DMS114 treated with DMSO at 0.1 percent for 48 hours (cell line): ENCODE measurements at regions not wholly inside any gene's neighbourhood (a gene's known extent, or its start where the extent isn't known, plus 50 kb on each side); places are given as distances from the start of the nearest gene placed in this dataset.

Experiments
- DNase-seq: peaks from one replicate; lab custom pipeline; 2025; ENCODE audit not compliant: unreplicated experiment; lab: John Stamatoyannopoulos, UW

- DNase-seq: no peak
Observed at GRCh38 chr16:76612497-76612896, 335.3 kb downstream of the CNTNAP4 start.

GRCh38 chr16:76614269-76614668 is 337.1 kb downstream of the CNTNAP4 start:
- DNase-seq: no peak

DNA sequence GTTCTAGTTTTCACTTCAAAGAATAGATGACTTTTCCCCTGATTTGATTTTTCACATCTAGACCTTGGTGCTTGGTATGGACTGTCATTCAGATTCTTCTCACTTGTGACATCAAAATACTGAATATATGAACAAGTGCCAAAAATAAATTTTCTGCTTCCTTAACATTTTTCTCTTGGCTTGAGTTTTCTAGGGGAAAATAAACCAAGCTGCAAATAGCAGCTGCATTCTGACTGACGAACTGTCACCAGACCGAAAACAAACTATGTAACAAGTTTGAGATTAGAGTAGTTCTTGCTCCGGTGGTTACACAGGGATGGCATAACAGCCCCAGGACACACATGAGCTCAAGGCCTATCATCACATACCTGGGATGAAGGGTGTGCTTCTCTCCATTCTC is 345.7 kb downstream of the CNTNAP4 start:
- DNase-seq: no peak

GRCh38 chr16:76634847-76635697 is 357.9 kb downstream of the CNTNAP4 start:
- no peak for DNase-seq

DNA sequence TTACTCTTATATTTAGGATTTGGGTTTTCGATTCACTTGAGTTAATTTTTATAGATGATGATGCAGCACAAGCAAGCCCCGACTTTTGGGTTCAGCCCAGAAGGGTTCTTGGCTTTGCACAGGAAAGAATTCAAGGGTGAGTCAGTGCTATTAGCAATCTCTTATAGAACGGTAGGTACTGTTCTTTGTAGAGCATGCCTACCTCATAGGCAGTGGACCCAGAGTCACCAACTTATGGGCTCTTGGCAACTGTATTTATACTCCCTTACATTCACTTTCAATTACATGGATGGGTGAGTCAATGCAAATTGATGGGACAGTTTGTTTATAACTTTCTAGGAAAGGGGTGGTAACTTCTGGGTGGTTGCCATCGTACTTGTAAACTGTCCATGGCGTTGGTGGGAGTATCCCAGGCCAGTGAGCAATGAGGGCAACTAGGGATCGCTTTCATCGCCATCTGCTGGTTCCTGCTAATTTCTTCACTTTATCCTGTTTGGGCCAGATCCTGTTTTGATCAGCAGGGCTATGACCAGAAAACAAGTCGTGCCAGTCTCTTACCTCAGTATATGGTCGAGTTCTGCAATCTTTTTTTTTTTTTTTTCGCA is 362.6 kb downstream of the CNTNAP4 start:
- DNase-seq: no peak

GRCh38 chr16:76650582-76650981 is 373.4 kb downstream of the CNTNAP4 start:
- DNase-seq: no peak

DNA sequence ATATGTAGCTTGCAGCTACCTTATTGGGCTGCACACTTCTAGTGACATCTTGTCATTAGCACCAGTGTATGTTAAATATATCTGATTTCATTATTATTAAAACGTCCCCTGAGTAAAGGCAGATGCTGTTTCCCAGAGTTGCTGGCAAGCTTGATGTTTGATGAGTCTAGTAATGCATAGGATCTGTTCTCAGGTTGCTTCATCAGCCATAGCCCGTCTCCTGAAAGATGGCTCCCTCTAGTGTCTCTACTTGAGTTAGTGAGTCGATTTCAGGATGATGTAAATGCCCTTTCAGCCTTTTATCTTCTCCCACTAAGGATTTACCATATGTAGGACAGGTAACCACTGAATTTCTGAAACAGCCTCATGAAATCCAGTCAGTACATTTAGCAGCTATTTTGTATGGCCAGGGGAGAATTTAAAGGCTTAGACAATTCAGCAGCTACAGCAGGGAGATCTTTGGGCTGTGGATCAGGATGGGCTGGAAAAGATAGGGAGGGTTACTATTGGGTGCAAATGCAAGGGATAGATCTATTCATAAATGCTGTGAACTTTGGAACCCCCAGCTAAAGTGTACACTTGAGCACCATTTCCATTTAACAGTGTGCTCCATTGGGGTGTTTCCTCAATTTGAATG is 376.3 kb downstream of the CNTNAP4 start:
- peak; percentile 66 for DNase-seq

DNA sequence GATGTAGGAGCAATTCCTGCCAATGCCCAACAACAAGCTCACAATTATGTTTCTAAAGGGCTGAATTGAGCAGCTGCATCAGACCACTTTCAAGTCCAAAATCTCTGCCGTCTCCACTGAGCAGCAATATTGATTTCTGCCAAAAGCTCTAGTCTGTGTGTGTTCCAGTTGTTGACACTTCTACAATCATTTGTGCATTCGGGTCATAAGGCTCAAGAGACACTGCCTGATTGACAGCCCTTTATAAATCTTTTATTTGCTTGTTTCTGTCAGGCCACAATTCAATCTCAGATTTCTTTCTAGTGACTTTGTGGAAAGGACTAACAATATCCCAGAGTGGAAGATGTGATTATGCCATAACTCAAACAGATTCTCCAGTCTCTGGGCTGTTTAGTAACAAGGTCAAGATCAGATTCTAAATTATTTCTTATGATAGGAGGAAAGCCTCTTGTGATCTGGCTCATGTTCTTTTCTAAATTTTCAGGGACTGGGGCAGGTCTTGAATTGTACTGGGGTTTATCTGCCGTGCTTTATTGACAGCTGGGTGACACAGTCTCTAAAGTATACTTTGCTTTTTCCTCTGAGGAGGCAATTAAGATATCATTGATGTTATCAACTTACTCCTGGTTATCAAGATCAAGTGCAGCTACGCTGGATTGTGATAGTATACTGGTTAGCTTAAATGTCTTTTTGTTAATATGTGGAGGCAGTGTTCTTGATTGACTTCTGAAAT is 377.1 kb downstream of the CNTNAP4 start:
- DNase-seq: no peak

GRCh38 chr16:76656994-76657393 is 379.8 kb downstream of the CNTNAP4 start:
- no peak for DNase-seq

GRCh38 chr16:76661691-76662235 is 384.6 kb downstream of the CNTNAP4 start:
- DNase-seq: no peak

DNA sequence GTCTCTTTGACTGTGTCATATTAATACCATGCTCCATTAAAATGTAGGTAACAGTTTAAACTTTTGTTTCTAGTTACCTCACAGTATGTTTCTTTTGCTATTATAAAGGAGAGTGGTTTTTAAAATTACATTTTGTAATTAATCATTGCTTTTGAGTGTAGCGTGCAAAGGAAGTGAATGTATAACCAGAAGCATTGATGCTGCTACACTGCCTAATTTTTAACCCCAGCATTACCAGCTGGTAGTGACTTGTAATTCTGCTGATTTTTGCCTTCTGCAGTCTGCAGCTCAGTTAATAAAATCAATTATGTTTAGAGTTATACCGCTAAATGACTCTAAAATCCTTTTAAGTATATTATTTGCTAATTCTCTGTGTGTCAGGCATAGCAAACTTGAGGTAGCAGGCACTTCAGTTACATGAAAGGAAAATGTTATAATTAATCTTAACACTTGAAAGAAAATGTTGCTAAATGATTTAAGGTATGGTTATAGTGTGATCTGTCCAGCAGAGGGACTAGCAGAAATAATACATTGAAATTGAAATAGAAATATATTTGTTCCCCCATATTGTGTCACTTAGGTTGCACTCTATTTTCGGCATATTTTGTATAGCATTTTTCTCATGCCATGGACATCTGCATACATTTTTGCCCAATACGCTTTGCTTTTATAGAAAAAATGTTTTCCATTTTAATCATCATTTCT is 388.5 kb downstream of the CNTNAP4 start:
- DNase-seq: no peak

DNA sequence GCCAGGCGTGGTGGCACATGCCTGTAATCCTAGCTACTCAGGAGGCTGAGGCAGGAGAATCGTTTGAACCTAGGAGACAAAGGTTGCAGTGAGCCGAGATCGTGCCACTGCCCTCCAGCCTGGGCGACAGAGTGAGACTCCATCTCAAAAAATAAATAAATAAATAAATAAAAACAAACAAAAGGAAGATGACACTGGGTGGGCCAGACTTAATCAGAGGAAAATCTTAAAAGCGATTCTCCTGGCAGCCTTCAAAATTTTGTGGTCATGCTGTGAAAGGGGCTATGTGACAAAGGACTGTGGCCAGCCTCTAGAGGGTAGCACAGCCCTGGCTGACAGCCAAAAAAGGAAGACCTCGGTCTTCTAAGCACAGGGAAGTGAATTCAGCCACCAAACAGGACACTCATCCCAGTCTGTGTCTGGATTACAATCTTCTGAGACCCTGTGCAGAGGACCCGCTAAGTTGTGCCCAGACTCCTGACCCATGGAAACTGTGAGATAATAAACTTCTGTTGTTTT is 391.1 kb downstream of the CNTNAP4 start:
- no peak for DNase-seq

DNA sequence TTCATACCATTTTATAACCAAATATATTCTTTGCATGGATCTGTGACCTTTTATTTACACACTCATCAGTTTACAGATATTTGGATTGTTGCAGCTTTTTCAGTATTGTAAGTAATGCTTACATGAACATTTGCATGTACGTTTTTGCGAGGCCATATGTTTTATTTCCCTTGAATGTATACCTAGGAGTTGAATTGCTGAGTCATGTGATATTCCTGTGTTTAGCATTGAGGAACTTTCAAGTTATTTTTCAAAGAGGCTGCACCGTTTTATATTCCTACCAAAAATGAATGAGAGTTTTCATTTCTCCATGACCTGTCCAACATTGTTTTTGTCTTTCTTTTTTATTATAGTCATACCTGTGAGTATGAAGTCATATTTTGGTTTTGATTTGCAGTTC is 392.1 kb downstream of the CNTNAP4 start:
- no peak for DNase-seq

DNA sequence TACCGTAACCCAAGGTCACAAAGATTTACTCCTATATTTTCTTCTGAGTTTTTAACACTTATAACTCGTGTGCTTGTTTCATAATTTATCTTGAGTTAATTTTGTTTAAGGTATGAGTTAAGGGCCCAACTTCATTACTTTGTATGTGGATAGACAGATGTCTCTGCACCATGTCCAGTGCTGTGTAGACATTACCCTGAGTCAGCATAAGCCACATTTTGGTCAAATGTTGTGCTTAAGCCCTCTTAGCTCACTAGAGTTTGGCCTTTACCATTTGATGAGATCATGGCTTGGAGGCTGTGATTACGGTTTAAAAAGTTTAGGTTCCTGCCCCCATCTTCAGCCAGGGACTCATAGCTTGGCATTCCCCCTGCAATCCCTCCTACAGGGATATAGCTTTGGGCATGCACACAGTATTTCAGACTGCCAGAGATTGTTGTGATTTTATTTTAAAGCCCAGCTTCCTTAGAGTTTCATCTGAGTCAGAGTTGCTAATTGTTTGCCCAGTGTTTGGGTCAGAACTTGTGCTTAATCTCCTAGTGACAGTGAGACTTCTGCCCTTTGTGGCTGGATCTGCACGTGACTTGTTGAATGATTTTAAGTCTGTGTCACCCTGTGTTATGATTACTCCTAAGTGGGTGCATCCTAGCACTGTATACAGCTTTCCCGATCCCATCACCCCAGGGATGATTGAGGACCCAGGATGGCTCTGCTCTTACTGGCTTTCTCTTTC is 393.1 kb downstream of the CNTNAP4 start:
- DNase-seq: no peak

DNA sequence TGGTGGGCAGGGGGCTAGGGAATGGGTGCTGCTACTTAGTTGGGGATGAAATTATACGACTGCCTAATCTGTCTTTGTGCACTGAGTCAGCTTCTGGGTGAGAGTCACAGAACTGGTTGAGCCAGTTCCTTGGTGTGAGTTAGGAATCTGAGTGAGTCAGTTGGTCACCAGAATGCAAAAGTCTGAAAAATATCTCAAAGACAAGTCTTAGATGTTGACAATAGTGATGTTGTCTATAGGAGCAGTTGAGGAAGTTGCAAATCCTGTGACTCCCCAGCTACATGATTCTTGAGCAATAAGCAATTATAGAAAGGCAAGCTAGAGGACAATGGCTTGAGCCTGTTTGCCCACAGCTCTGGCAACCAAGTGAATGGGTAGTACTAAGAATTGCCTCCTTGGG is 399.2 kb downstream of the CNTNAP4 start:
- no peak for DNase-seq

- DNase-seq: no peak
Observed at GRCh38 chr16:76681296-76681695, 404.1 kb downstream of the CNTNAP4 start.

DNA sequence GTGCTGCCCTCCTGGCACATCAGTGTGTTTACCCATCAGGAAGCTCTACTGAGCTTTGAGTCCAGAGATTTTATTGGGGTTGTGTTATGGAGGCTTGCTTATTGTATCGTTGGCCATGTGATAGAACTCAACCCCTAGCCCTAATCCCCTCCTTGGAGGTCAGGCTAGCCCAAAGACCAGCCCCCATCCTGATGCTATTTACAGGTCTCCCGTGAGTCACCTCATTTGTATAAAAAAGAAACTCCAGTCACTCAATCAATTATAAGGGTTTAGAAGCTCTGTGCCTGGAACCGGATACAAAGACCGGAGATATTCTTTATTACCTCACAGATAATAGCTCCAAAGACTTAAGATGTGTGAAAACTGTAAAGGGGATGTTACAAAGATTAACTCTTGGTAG is 405.9 kb downstream of the CNTNAP4 start:
- DNase-seq: no peak

- DNase-seq: no peak
Observed at GRCh38 chr16:76696876-76697275, 419.7 kb downstream of the CNTNAP4 start.

- no peak for DNase-seq
Observed at GRCh38 chr16:76705892-76706291, 428.7 kb downstream of the CNTNAP4 start.

DNA sequence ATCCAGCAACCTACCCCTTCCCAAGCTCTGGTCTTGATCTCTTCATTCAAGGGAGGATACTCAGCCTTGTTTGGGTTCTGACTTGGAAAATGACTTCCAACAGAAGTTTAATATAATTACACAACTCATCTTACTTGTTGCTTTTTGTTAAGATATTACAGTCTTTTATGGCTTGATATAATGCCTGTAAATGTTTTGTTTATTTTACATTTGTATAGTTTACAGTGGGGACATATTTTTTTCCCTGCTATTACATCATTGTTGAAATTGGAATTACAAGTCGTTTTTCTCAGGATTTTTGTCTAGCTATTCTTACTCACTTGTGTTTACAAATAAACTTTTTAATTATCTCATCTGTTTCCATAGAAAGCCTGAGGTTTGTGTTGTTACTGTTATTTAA is 436.0 kb downstream of the CNTNAP4 start:
- DNase-seq: no peak
